ENCODE measurements at regions not wholly inside any gene's neighbourhood (a gene's known extent, or its start where the extent isn't known, plus 50 kb on each side); places are given as distances from the start of the nearest gene placed in this dataset.

- DNase-seq, result no peak
Measured at GRCh38 chr2:221276033-221276432, 296.1 kb downstream of the EPHA4 start.

DNA sequence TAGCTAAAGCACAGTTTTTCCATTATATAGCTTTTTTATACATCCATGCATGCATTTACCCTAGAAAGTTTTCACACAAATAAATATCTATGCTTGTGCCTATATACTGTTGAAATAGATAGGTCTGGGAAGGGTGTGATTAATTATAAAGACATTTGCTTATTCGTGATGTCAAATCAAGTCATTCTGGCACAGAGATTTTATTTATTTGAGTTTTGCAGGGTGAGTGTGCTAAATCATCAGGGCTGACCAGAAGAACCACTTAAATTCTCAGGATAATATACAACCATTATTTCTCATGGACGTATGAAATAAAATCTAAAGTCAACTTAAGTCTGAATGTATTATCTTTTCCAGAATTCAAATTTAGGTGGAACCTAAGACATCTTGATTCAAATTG lies 295.5 kb downstream of the EPHA4 start:
- no peak for DNase-seq

- no peak for DNase-seq
Measured at GRCh38 chr2:221282386-221282785, 289.7 kb downstream of the EPHA4 start.

DNA sequence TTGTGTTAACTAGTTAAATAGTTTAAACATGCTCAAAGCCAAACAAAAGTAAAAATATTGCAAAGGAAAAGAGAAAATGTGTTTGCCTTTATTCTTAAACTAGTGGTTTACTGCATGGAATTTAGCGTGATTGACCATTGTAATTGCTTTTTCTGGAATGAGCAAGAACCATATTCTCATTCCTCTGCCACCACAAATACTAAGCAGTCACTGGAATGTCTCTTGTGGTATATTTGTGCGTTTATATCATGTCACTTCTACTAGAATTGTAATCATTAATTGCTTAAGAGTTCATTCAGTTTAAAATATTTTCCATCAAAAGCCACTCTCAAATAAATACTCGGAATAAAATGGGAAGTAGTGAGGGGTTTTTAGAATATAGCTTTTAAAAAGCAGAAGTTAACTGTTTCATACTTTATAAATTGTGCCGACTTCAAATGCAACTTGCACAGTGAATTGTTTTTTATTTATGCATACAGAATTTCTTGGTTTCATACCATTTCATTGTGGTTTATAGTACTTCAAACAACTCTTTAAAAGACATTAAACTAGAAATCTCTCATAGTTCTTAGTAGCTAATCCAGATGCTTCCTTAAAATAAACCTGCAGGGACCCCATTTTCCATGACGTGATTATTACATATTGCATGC lies 288.1 kb downstream of the EPHA4 start:
- no peak for DNase-seq

- no peak for DNase-seq
Measured at GRCh38 chr2:221285148-221285547, 287.0 kb downstream of the EPHA4 start.

GRCh38 chr2:221286406-221286805 lies 285.7 kb downstream of the EPHA4 start:
- DNase-seq, result no peak

- no peak for DNase-seq
Measured at GRCh38 chr2:221289389-221289788, 282.7 kb downstream of the EPHA4 start.

GRCh38 chr2:221289846-221290245 lies 282.3 kb downstream of the EPHA4 start:
- no peak for DNase-seq

DNA sequence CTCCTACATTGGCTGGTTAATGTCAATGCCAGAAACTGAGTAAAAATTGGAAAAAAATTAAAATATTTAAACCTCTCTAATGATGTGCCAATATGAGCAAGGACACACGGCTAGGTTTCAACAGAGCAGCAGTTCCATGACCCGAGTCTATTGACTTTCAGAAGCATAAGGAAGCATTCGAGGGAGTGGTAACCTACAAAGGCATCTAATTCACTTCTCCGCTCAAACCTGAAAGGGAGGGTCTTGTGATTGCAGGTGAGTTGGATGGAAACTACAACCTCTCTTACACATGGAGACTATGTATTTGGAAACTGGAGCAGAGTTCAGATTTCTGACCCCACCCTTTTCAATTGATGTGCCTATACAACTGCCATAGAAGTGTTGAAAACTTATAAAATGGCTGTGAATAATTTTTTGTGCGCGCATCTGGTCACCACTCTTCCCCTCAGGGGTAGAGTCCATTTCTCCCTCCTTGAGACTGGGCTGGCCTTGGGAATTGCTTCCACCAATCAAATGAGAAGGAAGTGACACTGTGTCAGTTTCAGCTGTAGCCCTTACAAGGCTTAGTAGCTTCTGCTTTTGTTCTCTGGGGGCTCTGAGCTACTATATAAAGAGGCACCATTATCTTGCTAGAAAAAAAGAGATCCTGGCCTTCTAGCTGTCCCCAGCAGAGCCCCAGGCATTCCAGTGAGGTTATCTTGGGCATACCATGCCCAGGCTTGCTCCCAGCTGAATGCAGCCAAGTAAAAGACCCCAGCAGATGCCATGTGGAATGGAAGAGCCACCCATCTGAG lies 278.0 kb downstream of the EPHA4 start:
- no peak for DNase-seq

- DNase-seq, result no peak
Measured at GRCh38 chr2:221304916-221305315, 267.2 kb downstream of the EPHA4 start.

DNA sequence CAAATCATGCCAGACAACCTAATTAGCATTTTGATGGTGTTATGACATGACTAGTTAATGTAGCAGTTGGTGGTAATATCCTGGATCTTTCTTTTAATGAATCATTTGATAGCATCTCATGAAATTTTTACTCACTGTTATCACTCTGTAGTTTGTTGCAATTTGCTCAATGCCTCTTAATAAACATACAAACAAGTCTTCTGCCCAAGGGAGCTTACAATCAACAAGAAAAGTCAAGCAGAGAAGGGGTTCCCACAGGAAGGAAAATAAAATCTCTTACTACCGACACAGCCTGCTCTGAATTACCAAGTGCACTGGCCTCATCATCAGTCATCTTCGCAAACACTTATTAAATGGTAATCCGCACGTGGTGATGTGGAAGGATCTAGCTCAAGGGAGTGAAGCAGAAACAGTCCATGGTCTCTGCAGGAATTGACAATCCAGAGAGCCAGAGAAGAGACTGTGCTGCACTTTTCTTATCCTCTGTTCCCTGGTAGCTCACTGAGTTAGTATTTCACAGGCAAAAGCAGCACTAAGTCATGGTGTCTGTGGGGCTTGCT lies 263.5 kb downstream of the EPHA4 start:
- no peak for DNase-seq

DNA sequence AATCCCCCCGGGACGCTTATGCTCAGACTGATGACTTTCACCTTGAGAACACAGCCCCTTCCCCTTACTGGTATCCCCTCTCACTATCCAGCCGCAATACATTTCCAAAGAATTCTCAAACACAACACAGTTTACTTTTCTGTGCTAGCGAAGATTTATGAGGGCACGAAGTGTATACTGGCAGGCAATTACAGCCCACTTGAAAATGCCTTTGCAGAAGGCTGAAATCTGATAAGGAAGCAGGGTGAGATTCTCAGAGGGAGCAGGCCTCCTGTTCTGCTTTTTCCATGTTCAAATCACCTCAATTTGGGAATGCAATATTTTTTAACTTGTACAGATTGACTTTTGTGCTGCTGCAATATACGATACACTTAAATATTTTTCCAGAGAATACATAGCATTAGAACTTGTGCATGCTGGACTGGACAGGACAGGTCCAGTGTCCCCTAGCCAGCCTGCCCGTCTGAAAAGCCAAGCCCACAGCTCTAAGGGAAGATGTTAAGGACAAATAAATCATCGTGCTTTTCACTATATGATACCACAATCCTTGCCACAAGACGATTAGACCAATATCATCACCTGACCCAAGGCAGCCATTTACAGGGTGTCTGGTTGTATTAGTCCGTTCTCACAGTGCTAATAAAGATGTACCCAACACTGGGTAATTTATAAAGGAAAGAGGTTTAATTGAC lies 262.1 kb downstream of the EPHA4 start:
- no peak for DNase-seq

- DNase-seq, result peak; percentile 29
Measured at GRCh38 chr2:221310730-221311129, 261.4 kb downstream of the EPHA4 start.

DNA sequence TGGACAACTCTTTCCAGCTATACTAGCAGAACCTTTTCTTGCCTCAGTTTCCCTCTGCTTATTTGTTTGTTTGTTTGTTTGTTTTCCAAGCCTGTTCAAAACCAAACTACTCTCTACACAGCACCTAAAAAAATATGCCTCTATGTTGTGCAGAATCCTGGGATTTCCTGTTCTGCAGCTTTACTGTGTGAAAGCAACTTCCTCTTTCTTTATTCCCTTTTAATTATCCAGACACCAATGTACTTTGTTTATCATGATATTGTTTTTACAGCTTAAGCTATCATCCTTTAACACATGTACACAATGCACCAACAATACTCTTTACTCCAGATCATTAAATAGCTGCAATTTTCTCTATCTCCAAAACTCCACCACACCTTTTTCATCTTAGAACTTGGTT lies 259.5 kb downstream of the EPHA4 start:
- DNase-seq, result no peak

GRCh38 chr2:221314786-221315185 lies 257.3 kb downstream of the EPHA4 start:
- no peak for DNase-seq

DNA sequence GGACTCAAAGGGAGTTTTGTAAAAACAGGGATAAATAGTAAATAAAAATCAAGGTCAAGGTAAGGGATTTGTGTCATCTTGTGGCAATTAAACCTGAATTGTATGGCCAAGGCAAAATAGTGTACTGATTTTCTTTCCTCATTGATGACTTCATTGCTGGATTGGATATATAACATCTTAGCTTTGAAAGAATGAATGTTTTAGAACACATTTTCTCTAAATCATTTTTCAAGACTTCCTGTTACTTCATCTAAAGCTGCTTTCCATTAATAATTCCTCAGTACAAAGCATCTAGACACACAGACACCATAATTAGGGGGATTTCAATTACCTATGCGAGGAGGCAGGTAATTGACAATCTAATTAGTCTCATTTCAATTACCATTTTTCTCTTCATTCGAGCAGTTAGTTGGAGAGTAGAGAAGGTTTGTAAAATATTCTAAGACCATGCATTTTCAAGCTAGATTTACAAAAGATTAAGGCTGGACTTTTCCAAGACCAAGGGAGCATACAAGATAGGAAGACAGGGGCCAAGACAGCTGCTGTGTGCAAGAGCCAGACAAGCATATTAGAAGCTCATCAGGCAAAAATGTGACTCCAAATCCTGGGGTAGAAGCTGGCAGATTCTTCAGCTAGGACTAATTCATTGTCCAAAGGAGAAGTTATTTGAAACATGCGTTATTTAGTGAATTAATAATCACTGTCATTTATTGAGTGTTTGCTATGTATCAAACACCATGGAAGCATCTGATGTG lies 253.6 kb downstream of the EPHA4 start:
- no peak for DNase-seq

- no peak for DNase-seq
Measured at GRCh38 chr2:221322741-221323140, 249.4 kb downstream of the EPHA4 start.

GRCh38 chr2:221323513-221323912 lies 248.6 kb downstream of the EPHA4 start:
- DNase-seq, result no peak

- no peak for DNase-seq
Measured at GRCh38 chr2:221330436-221330835, 241.7 kb downstream of the EPHA4 start.

DNA sequence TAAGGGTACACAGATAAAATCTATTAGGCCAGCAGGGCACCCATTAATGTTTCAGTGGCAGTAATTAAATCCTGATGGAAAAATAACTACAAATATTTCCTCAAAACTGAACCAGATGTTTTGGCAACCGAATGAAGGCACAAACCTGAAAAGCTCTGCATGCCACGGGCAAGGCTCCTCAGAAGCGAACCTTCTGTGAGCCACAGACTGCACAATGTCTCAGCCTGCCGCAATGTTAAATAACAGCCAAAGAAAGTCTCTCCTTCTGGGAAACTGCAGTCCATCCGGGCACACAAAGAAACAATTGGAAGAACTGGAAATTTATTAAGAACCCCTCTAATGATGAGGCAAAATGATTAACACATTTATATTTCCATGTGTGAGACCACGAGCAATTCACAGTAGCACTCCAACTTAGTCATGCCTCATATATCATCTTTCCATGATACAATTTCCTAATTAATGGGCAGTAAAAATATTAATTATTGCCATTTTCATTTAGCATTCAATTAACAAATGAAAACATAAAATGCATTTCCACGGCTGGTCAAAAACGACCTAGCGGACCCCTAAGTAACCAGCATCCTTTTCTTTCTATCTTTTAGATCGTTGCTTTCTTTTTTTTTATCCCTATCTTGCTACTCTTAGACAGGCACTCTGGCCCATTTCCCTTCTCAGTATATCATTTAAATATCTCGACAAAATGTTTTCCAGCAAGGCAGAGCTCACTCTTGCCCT lies 237.5 kb downstream of the EPHA4 start:
- DNase-seq, result peak; percentile 13

DNA sequence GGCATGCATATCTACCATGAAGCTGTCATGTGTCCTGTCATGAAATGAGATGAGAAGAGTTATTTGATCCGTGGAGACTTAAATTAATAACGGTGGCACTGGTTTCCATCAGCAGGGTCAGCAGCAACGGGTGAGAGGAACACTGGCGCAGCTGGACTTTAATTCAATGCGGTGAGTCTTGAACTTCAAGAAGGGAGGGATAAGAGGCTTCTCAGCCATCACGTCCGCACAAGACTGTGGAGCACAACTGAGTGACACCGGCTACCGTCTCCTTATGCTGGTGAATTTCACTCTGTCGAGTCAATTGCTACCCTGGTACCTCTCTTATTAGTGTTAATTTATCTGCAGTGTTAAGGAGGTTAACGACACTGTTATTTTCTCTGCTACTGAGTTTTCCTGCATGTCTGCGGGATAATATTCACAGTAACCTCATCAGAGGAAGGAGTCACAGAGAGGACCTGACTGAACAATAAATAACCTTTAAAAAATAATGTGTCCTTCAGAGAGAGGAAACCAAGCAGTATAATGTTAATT lies 236.8 kb downstream of the EPHA4 start:
- DNase-seq, result peak; percentile 59

- no peak for DNase-seq
Measured at GRCh38 chr2:221336967-221337366, 235.1 kb downstream of the EPHA4 start.
